HEK293 (cell line): ENCODE measurements at regions not wholly inside any gene's neighbourhood (a gene's known extent, or its start where the extent isn't known, plus 50 kb on each side); places are given as distances from the start of the nearest gene placed in this dataset.

Experiments used
- OVOL3 ChIP-seq: fragments of 450-650 bp; formaldehyde crosslinking; IDR thresholded peaks from 2 replicates; pipeline ENCODE4 v1.5.1; 2016; ENCODE audit warnings: missing biosample characterization, missing genetic modification characterization
- YY1 ChIP-seq: fragments of 450-650 bp; formaldehyde crosslinking; IDR thresholded peaks from 2 replicates; pipeline ENCODE4 v1.5.1; 2018; ENCODE audit warnings: missing biosample characterization, missing genetic modification characterization
- ZBTB8A ChIP-seq: fragments of 450-650 bp; formaldehyde crosslinking; IDR thresholded peaks from 2 replicates; pipeline ENCODE4 v1.5.1; 2016; ENCODE audit warnings: missing biosample characterization, missing genetic modification characterization
- ZNF121 ChIP-seq: fragments of 450-650 bp; formaldehyde crosslinking; IDR thresholded peaks from 2 replicates; pipeline ENCODE4 v1.5.1; 2016; ENCODE audit warnings: missing biosample characterization, missing genetic modification characterization
- ZNF138 ChIP-seq: fragments of 450-650 bp; formaldehyde crosslinking; IDR thresholded peaks from 2 replicates; pipeline ENCODE4 v1.5.1; 2016; ENCODE audit warnings: missing biosample characterization, missing genetic modification characterization, borderline replicate concordance
- ZNF354C ChIP-seq: fragments of 450-650 bp; formaldehyde crosslinking; IDR thresholded peaks from 2 replicates; pipeline ENCODE4 v1.5.1; 2016; ENCODE audit warnings: missing biosample characterization, missing genetic modification characterization, low read depth, borderline replicate concordance
- TF ChIP-seq, protein P1 (sequence below): fragments of 450-650 bp; formaldehyde crosslinking; IDR thresholded peaks from 2 replicates; pipeline ENCODE4 v1.5.1; 2016; ENCODE audit warnings: missing biosample characterization, missing genetic modification characterization

DNA sequence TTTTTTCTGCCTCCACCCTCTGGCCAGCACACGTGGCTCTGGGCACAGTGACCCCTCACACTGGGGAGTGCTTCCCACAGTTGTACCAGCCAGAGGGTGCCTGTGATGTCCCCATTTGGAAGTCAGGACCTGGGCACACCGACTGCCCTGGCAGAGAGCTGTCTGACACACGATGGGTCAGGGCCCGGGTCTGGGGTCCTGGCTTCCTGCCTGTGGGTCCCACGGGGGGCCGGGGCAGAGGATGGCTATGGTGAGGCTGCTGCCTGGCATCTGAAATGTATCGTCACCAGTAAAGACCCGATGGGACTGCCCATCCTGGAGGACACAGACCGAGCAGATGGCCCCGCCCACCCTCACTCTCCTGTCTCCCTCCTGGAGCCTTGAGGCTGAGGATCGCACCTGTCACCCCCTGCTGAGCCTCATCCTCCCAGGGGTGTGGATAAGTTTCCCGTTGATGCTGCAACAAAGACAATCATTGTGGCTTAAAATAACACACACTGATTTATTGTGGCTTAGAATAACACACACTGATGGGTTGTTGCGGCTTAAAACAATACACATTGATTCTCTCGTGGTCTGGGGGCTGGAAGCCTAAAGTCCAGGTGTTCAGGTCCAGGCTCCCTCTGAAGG is 88.8 kb upstream of the TTC34 start:
- TF ChIP-seq OVOL3, result no peak
- no peak for TF ChIP-seq ZNF138
- no peak for TF ChIP-seq ZNF121 (tag by site-specific recombination)
- TF ChIP-seq YY1 (tag by site-specific recombination), result no peak
- TF ChIP-seq ZBTB8A (tag by site-specific recombination), result no peak
- TF ChIP-seq ZNF354C (tag by site-specific recombination), result no peak
- TF ChIP-seq, protein P1, sequence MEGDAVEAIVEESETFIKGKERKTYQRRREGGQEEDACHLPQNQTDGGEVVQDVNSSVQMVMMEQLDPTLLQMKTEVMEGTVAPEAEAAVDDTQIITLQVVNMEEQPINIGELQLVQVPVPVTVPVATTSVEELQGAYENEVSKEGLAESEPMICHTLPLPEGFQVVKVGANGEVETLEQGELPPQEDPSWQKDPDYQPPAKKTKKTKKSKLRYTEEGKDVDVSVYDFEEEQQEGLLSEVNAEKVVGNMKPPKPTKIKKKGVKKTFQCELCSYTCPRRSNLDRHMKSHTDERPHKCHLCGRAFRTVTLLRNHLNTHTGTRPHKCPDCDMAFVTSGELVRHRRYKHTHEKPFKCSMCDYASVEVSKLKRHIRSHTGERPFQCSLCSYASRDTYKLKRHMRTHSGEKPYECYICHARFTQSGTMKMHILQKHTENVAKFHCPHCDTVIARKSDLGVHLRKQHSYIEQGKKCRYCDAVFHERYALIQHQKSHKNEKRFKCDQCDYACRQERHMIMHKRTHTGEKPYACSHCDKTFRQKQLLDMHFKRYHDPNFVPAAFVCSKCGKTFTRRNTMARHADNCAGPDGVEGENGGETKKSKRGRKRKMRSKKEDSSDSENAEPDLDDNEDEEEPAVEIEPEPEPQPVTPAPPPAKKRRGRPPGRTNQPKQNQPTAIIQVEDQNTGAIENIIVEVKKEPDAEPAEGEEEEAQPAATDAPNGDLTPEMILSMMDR (tag by site-specific recombination), result no peak
